ENCODE measurements at regions not wholly inside any gene's neighbourhood (a gene's known extent, or its start where the extent isn't known, plus 50 kb on each side); places are given as distances from the start of the nearest gene placed in this dataset.

GRCh38 chr2:150335596-150335995 is 151.9 kb downstream of the RND3 start:
- intact Hi-C loops (cut with micrococcal nuclease), result no loop called here
- no peak overlapping the region for H3K27ac ChIP-seq (ENCODE audit: low read length)
- no peak overlapping the region for H3K9ac ChIP-seq (ENCODE audit: low read length)
- no peaks in the 10 kb centered on the region for H3K4me1 ChIP-seq (ENCODE audit: insufficient read depth, low read length)
- H3K27me3 ChIP-seq (ENCODE audit: low read length), result no peaks in the 10 kb centered on the region
- H3K9me2 ChIP-seq (replicated peaks; ENCODE audit: low read length), result no peaks in the 10 kb centered on the region
- no peaks in the 10 kb centered on the region for H4K20me1 ChIP-seq (ENCODE audit: low read length)
- ChIA-PET CTCF (no interaction called here), POLR2A (ENCODE audit: unreplicated experiment) (no interaction called here)
- ATAC-seq, result no peak
- no peaks in the 10 kb centered on the region for H3F3A ChIP-seq (ENCODE audit: low read length, unreplicated experiment)
- H3K4me3 ChIP-seq (ENCODE audit: low read length), result no peak overlapping the region
- no peak overlapping the region for H2AFZ ChIP-seq (ENCODE audit: low read length)
- no peak overlapping the region for H3K4me2 ChIP-seq (ENCODE audit: low read length)
- H3K9me3 ChIP-seq (ENCODE audit: low read length), result no peaks in the 10 kb centered on the region
- no peak for TF ChIP-seq EZH2phosphoT487 (IDR thresholded peaks at IDR 0.05; ENCODE audit: borderline replicate concordance, low read length)
- TF ChIP-seq EZH2 (IDR thresholded peaks at IDR 0.05; ENCODE audit: low read length, unreplicated experiment), result no peak
- no peak for TF ChIP-seq CTCF (conservative IDR thresholded peaks at IDR 0.05; ENCODE audit: low read depth, low read length)
- DNase-seq, result no peak
- H3K36me3 ChIP-seq (ENCODE audit: low read depth, low read length), result no peaks in the 10 kb centered on the region
- H3K79me2 ChIP-seq (ENCODE audit: low read length), result no peaks in the 10 kb centered on the region
- BruUV-seq (replicated peaks), result no TSS peak

- Histone ChIP-seq H3K79me2 (ENCODE audit: low read length) (no peaks in the 10 kb centered on the region), H4K20me1 (ENCODE audit: low read length) (no peaks in the 10 kb centered on the region), H3K4me2 (ENCODE audit: low read length) (no peak overlapping the region), H3K36me3 (ENCODE audit: low read depth, low read length) (no peaks in the 10 kb centered on the region), H3F3A (ENCODE audit: low read length, unreplicated experiment) (no peaks in the 10 kb centered on the region), H3K27me3 (ENCODE audit: low read length) (no peaks in the 10 kb centered on the region), H3K9ac (ENCODE audit: low read length) (no peak overlapping the region), H3K4me1 (ENCODE audit: insufficient read depth, low read length) (no peaks in the 10 kb centered on the region), H3K9me3 (ENCODE audit: low read length) (no peaks in the 10 kb centered on the region), H2AFZ (ENCODE audit: low read length) (no peak overlapping the region), H3K27ac (ENCODE audit: low read length) (no peak overlapping the region), H3K9me2 (replicated peaks; ENCODE audit: low read length) (no peaks in the 10 kb centered on the region), H3K4me3 (ENCODE audit: low read length) (no peak overlapping the region)
- ChIA-PET POLR2A (ENCODE audit: unreplicated experiment) (no interaction called here), CTCF (no interaction called here)
- no peak for DNase-seq
- no peak for ATAC-seq
- intact Hi-C loops (cut with micrococcal nuclease), result no loop called here
- TF ChIP-seq EZH2 (IDR thresholded peaks at IDR 0.05; ENCODE audit: low read length, unreplicated experiment), result no peak
- no peak for TF ChIP-seq CTCF (conservative IDR thresholded peaks at IDR 0.05; ENCODE audit: low read depth, low read length)
- no peak for TF ChIP-seq EZH2phosphoT487 (IDR thresholded peaks at IDR 0.05; ENCODE audit: borderline replicate concordance, low read length)
- no TSS peak for BruUV-seq (replicated peaks)
Observed at GRCh38 chr2:150332383-150332782, 155.1 kb downstream of the RND3 start.

- TF ChIP-seq EZH2 (IDR thresholded peaks at IDR 0.05; ENCODE audit: low read length, unreplicated experiment) (no peak), CTCF (conservative IDR thresholded peaks at IDR 0.05; ENCODE audit: low read depth, low read length) (no peak), EZH2phosphoT487 (IDR thresholded peaks at IDR 0.05; ENCODE audit: borderline replicate concordance, low read length) (no peak)
- DNase-seq (no peak), ATAC-seq (no peak)
- H3K27me3 ChIP-seq (ENCODE audit: low read length), result no peaks in the 10 kb centered on the region
- H3K36me3 ChIP-seq (ENCODE audit: low read depth, low read length), result no peaks in the 10 kb centered on the region
- no peaks in the 10 kb centered on the region for H3K4me1 ChIP-seq (ENCODE audit: insufficient read depth, low read length)
- intact Hi-C loops (cut with micrococcal nuclease), result no loop called here
- H3F3A ChIP-seq (ENCODE audit: low read length, unreplicated experiment), result no peaks in the 10 kb centered on the region
- H3K9me3 ChIP-seq (ENCODE audit: low read length), result no peaks in the 10 kb centered on the region
- no peak overlapping the region for H3K27ac ChIP-seq (ENCODE audit: low read length)
- H3K9me2 ChIP-seq (replicated peaks; ENCODE audit: low read length), result no peaks in the 10 kb centered on the region
- ChIA-PET POLR2A (ENCODE audit: unreplicated experiment) (interaction anchor here (0.6 kb wide), 1 partner anchor 92 kb away, joined by 3 read pairs; no protein-coding TSS in a partner anchor), CTCF (no interaction called here)
- BruUV-seq (replicated peaks), result no TSS peak
- H3K9ac ChIP-seq (ENCODE audit: low read length), result no peak overlapping the region
- no peaks in the 10 kb centered on the region for H4K20me1 ChIP-seq (ENCODE audit: low read length)
- H3K4me3 ChIP-seq (ENCODE audit: low read length), result no peak overlapping the region
- no peak overlapping the region for H2AFZ ChIP-seq (ENCODE audit: low read length)
- H3K79me2 ChIP-seq (ENCODE audit: low read length), result no peaks in the 10 kb centered on the region
- H3K4me2 ChIP-seq (ENCODE audit: low read length), result no peak overlapping the region
Observed at GRCh38 chr2:150327564-150328489, 159.6 kb downstream of the RND3 start.

Measured in PC-3 (cell line).